Brain microvascular endothelial cell (primary cell): ENCODE measurements at regions not wholly inside any gene's neighbourhood (a gene's known extent, or its start where the extent isn't known, plus 50 kb on each side); places are given as distances from the start of the nearest gene placed in this dataset.

Source experiments
- DNase-seq: peaks from one replicate; pipeline ENCODE4 v3.0.0-alpha.2; 2020
- H3K27ac ChIP-seq: fragments of 250-450 bp; sonication (Bioruptor Pico); 2 replicates; pipeline ENCODE4 v1.5.1; 2020; ENCODE audit warnings: mild to moderate bottlenecking, moderate library complexity
- H3K27me3 ChIP-seq: fragments of 250-450 bp; sonication (Bioruptor Pico); replicated peaks from 2 replicates; pipeline ENCODE4 v1.5.1; 2020; ENCODE audit warnings: mild to moderate bottlenecking
- H3K36me3 ChIP-seq: fragments of 250-450 bp; sonication (Bioruptor Pico); replicated peaks from 2 replicates; pipeline ENCODE4 v1.5.1; 2020; ENCODE audit warnings: mild to moderate bottlenecking
- H3K4me3 ChIP-seq: 2 replicates; pipeline ENCODE4 v1.5.1; 2011; ENCODE audit warnings: low read depth, mild to moderate bottlenecking, control low read depth, low read length, moderate library complexity
- in situ Hi-C: cut with HindIII; loops from 2 replicates; pipeline ENCODE4 v1.10.0; 2017; ENCODE audit warnings: low sequenced_read_pairs, low pct_ligation_motif_present
- TF ChIP-seq, protein P1 (sequence below): IDR thresholded peaks from 2 replicates; pipeline ENCODE4 v1.5.1; 2011; ENCODE audit warnings: low read depth, mild to moderate bottlenecking, moderate library complexity, low read length, control low read depth, inconsistent platforms; ENCODE audit errors: missing control alignments

DNA sequence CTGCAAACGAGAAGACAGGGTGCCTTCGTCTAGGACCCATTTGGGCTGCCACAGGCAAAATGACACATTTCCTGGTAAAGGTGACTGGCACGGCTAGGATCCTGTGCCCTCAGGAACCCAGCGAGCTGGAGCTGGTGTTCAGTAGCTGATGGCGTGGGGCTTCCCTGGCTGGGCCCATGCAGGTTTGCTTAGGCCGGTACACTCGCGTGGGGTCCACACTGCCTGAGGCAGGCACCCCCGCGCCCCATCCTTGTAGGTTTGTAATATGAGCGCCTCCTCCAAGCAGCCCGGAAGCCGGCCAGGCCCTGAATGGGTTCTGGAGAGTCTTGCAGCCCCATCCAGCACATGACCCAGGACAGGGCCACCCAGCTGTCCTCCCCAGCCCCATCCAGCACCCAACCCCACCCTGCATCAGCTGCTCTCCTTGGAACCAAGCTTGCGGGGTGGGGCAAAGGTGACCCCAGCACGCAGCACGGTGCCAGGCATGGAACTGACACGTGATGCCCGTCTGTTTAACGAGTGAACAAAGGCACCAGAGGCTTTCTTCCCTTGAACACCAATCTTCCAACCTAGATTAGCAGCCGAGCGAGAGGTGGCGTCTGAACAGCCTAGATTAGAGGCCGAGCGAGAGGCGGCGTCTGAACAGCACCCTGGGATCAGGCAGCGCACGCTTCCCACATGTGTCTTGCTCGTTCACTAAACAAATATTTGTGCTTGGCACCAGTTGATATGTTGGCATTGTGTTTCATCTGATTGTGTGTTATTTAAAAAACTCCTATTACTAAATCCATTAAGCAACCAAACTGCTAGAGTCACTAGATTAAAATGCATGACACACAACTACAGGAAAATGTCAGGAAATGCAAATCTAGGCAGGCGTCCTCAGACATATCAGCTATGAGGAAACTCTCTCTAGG, 112.1 kb downstream of the DLL1 start:
- Histone ChIP-seq H3K27me3 (no peaks in the 10 kb centered on the region), H3K4me3 (no peak overlapping the region), H3K36me3 (no peaks in the 10 kb centered on the region), H3K27ac (no peak overlapping the region)
- DNase-seq: no peak
- TF ChIP-seq, protein P1, sequence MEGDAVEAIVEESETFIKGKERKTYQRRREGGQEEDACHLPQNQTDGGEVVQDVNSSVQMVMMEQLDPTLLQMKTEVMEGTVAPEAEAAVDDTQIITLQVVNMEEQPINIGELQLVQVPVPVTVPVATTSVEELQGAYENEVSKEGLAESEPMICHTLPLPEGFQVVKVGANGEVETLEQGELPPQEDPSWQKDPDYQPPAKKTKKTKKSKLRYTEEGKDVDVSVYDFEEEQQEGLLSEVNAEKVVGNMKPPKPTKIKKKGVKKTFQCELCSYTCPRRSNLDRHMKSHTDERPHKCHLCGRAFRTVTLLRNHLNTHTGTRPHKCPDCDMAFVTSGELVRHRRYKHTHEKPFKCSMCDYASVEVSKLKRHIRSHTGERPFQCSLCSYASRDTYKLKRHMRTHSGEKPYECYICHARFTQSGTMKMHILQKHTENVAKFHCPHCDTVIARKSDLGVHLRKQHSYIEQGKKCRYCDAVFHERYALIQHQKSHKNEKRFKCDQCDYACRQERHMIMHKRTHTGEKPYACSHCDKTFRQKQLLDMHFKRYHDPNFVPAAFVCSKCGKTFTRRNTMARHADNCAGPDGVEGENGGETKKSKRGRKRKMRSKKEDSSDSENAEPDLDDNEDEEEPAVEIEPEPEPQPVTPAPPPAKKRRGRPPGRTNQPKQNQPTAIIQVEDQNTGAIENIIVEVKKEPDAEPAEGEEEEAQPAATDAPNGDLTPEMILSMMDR: no peak
- in situ Hi-C loops: no loop called here

DNA sequence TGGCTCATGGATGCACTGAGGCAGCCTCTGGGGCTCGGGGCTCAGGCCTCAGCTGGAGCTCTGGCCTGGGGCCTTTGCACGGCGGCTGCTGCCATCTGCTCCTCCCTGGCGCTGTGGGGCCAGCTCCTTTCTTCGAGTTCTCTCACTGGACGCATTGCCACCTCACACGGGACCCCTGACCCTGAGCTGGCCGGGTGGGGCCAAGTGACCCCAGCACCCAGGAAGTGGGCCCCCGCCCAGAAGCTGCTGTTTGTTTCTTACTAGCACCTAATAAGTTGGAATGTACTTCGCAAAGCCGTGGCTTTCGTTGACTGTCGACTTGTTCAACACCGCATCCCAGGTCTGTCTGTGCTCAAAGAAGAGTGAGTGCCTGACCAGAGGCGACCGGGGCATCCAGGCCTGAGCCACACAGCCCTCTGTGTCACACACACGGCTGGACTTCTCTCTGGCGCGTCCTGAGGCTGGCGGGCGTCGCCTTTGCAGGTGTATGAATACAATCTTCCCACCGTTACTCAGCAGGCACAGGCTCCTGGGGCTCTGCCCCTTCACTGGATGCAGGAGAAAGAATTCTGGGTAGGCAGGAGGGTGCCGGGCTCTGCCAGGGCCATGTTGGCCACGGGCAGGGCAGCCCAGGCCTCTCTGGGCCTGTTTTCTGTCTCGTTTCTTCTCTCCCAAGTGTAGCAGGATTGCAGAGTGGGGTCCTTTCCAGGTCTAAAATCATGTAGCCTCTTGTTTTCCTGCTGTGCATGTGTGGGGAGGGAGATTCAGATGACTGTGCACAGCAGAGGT, 112.9 kb downstream of the DLL1 start:
- Histone ChIP-seq H3K27ac (no peak overlapping the region), H3K4me3 (no peak overlapping the region), H3K27me3 (no peaks in the 10 kb centered on the region), H3K36me3 (no peaks in the 10 kb centered on the region)
- no peak for DNase-seq
- in situ Hi-C loops: no loop called here
- TF ChIP-seq, protein P1: no peak

DNA sequence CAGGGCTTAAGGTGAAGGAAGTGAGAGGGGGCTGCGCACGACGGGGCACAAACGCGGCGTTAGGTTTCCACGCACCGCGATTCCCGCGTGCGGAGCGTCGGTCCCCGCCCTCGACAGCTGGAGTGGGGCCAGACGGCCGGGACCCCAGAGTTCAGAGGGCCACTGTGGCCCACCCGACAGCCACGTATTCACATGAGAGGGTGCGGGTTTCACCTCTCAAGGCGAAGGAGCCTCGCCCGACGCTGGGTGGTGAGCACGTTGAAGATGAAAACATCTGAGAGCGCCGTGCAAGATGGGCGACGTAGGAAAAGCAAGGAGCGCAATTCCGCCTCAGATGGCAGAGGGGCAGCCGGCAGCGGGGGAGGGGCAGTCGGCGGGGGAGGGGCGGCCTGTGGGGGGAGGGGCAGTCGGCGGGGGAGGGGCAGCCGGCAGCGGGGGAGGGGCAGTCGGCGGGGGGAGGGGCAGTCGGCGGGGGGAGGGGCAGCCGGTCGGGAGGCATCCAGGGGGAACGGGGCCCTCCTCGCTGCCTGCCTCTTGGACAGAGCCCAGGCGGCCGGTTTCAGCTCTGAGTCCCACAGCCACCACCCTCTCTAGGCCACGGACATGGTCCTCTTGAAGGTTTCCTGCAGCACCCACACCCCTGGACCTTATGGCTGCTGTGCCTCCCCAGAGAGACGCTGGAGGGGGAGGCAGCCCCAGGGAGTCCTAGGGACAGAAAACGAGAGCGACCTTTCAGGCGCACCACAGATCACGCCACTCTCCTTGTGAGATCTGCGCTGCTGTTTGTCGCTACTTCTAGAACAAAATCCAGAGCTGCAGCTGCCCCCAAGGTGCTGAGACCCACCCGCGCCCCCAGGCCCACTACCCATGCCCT, 113.7 kb downstream of the DLL1 start:
- TF ChIP-seq, protein P1: no peak
- no peaks in the 10 kb centered on the region for H3K27me3 ChIP-seq
- no peak for DNase-seq
- in situ Hi-C loops: no loop called here
- no peak overlapping the region for H3K4me3 ChIP-seq
- no peaks in the 10 kb centered on the region for H3K36me3 ChIP-seq
- no peak overlapping the region for H3K27ac ChIP-seq

DNA sequence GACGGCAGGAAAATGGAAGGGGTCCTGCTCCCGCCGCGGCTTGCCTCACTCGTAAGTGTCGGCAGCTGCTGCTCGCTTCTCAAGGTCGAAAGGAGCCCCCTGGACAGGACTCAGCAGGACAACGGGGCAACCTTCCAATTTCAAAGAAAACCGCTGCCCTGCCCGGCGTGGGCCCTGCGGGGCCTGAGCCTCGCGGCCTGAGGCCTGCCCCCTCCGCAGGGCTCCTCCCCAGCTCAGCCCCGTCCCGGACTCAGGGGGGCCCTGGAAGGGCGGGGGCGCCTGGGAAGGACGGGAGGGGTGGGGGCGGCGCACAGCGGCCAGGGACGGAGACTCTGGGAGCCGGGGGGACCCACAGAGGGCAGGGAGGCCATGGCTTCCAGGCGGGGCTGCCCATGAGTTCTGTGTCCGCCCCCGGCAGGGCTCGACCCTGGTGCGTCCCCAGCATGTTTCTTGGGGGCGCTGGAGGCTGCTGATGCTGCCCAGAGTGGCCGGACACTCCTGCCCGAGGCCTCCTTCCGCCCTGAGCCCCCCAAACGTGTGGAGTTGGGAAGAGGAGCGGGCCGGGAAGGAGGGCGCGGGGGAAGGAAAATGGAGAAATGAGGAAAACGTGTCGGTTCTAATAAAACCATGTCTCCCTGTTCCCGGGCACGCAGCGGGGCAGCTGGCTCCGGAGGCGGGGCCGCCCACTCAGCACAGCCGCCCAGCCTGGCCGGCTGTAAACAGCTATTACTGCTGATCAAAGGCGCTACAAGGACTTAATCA, 114.6 kb downstream of the DLL1 start:
- no peak for DNase-seq
- Histone ChIP-seq H3K27ac (no peak overlapping the region), H3K27me3 (no peaks in the 10 kb centered on the region), H3K4me3 (no peak overlapping the region), H3K36me3 (no peaks in the 10 kb centered on the region)
- TF ChIP-seq, protein P1: no peak
- in situ Hi-C loops: no loop called here

DNA sequence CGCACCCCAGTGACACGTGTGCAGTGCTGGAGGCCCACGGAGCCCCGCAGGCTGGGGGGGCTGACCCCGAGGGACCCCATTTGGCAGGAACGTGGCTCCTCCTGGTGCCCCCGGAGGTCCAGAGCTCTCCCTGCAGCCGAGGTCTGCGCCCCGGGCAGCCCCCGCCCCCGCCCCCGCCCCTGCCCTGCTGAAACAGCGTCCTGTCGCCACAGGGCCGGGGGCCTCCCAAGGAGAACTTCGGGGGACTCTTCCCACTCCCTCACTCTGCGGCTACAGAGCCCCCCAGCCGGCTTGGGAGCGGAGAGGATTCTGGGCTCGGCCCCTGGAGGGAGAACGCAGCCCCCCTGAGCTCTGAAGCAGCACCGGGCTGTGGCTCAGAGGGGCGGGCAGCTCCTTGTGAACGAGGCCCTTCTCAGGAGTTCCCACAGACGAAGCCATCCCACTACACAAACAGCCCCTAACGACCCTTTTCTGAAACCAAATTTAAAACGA, 115.2 kb downstream of the DLL1 start:
- TF ChIP-seq, protein P1: no peak
- no peak overlapping the region for H3K4me3 ChIP-seq
- no peak overlapping the region for H3K27ac ChIP-seq
- H3K36me3 ChIP-seq: no peaks in the 10 kb centered on the region
- in situ Hi-C loops: no loop called here
- no peak for DNase-seq
- no peaks in the 10 kb centered on the region for H3K27me3 ChIP-seq
